GM23338 (cell line): ENCODE measurements at regions not wholly inside any gene's neighbourhood (a gene's known extent, or its start where the extent isn't known, plus 50 kb on each side); places are given as distances from the start of the nearest gene placed in this dataset.

Experiments used
- CREB1 ChIP-seq: fragments of 250-450 bp; sonication (Bioruptor Pico); IDR thresholded peaks from 2 replicates; pipeline ENCODE4 v1.5.0; 2020; ENCODE audit warnings: low read depth, mild to moderate bottlenecking, moderate library complexity
- CTCF ChIP-seq, 2 experiments: fragments of 200-600 bp in 1 of 2; sonication (generic) in 1 of 2; conservative IDR thresholded peaks; 2 replicates each; pipeline versions ENCODE4 v1.5.1 to v1.6.1; 2016 to 2017; ENCODE audit warnings: antibody characterized with exemption in 2 of 2, low read depth in 2 of 2, mild to moderate bottlenecking in 2 of 2, moderate library complexity in 1 of 2
- EZH2 ChIP-seq: fragments of 200-600 bp; sonication (generic); IDR thresholded peaks from one replicate; pipeline ENCODE4 v1.8.0; 2017; ENCODE audit warnings: antibody characterized with exemption, mild to moderate bottlenecking, low read depth; ENCODE audit not compliant: unreplicated experiment
- EZH2phosphoT487 ChIP-seq: fragments of 200-600 bp; sonication (generic); IDR thresholded peaks from one replicate; pipeline ENCODE4 v1.8.1; 2018; ENCODE audit warnings: antibody characterized with exemption; ENCODE audit not compliant: unreplicated experiment
- JUNB ChIP-seq: IDR thresholded peaks from one replicate; pipeline ENCODE4 v1.6.1; 2016; ENCODE audit warnings: antibody characterized with exemption; ENCODE audit not compliant: unreplicated experiment
- NANOG ChIP-seq: IDR thresholded peaks from 2 replicates; pipeline ENCODE4 v1.6.1; 2016; ENCODE audit warnings: antibody characterized with exemption, borderline replicate concordance
- POLR2AphosphoS5 ChIP-seq: IDR thresholded peaks from 2 replicates; pipeline ENCODE4 v1.6.1; 2016; ENCODE audit warnings: antibody characterized with exemption, low read depth
- STAT1 ChIP-seq: IDR thresholded peaks from one replicate; pipeline ENCODE4 v1.6.1; 2016; ENCODE audit warnings: antibody characterized with exemption; ENCODE audit not compliant: unreplicated experiment
- ZNF114 ChIP-seq: fragments of 250-450 bp; sonication (Bioruptor Pico); IDR thresholded peaks from 2 replicates; pipeline ENCODE4 v1.5.0; 2020; ENCODE audit warnings: mild to moderate bottlenecking, moderate library complexity
- ZNF331 ChIP-seq: fragments of 250-450 bp; sonication (Bioruptor Pico); IDR thresholded peaks from 2 replicates; pipeline ENCODE4 v1.5.0; 2020; ENCODE audit warnings: low read depth, mild to moderate bottlenecking, moderate library complexity
- TF ChIP-seq, protein P1 (sequence below): IDR thresholded peaks from one replicate; pipeline ENCODE4 v1.6.1; 2018; ENCODE audit warnings: antibody characterized with exemption; ENCODE audit not compliant: unreplicated experiment
- TF ChIP-seq, protein P2 (sequence below): IDR thresholded peaks from 2 replicates; pipeline ENCODE4 v1.6.1; 2016; ENCODE audit warnings: antibody characterized with exemption
- TF ChIP-seq, protein P3 (sequence below): fragments of 250-450 bp; sonication (Bioruptor Pico); IDR thresholded peaks from 2 replicates; pipeline ENCODE4 v1.5.0; 2020; ENCODE audit warnings: mild to moderate bottlenecking, moderate library complexity

- TF ChIP-seq CTCF (conservative IDR thresholded peaks at IDR 0.05; ENCODE audit: low read depth in 2 of 2): no peak
- no peak for TF ChIP-seq EZH2
- no peak for TF ChIP-seq EZH2phosphoT487
- no peak for TF ChIP-seq CREB1 (CRISPR knock-in tag)
- no peak for TF ChIP-seq POLR2AphosphoS5
- TF ChIP-seq STAT1: no peak
- TF ChIP-seq NANOG: no peak
- TF ChIP-seq, protein P1, sequence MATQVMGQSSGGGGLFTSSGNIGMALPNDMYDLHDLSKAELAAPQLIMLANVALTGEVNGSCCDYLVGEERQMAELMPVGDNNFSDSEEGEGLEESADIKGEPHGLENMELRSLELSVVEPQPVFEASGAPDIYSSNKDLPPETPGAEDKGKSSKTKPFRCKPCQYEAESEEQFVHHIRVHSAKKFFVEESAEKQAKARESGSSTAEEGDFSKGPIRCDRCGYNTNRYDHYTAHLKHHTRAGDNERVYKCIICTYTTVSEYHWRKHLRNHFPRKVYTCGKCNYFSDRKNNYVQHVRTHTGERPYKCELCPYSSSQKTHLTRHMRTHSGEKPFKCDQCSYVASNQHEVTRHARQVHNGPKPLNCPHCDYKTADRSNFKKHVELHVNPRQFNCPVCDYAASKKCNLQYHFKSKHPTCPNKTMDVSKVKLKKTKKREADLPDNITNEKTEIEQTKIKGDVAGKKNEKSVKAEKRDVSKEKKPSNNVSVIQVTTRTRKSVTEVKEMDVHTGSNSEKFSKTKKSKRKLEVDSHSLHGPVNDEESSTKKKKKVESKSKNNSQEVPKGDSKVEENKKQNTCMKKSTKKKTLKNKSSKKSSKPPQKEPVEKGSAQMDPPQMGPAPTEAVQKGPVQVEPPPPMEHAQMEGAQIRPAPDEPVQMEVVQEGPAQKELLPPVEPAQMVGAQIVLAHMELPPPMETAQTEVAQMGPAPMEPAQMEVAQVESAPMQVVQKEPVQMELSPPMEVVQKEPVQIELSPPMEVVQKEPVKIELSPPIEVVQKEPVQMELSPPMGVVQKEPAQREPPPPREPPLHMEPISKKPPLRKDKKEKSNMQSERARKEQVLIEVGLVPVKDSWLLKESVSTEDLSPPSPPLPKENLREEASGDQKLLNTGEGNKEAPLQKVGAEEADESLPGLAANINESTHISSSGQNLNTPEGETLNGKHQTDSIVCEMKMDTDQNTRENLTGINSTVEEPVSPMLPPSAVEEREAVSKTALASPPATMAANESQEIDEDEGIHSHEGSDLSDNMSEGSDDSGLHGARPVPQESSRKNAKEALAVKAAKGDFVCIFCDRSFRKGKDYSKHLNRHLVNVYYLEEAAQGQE: no peak
- TF ChIP-seq ZNF331 (CRISPR knock-in tag): no peak
- TF ChIP-seq JUNB: no peak
- TF ChIP-seq, protein P2, sequence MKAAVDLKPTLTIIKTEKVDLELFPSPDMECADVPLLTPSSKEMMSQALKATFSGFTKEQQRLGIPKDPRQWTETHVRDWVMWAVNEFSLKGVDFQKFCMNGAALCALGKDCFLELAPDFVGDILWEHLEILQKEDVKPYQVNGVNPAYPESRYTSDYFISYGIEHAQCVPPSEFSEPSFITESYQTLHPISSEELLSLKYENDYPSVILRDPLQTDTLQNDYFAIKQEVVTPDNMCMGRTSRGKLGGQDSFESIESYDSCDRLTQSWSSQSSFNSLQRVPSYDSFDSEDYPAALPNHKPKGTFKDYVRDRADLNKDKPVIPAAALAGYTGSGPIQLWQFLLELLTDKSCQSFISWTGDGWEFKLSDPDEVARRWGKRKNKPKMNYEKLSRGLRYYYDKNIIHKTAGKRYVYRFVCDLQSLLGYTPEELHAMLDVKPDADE: no peak
- no peak for TF ChIP-seq ZNF114
- TF ChIP-seq, protein P3, sequence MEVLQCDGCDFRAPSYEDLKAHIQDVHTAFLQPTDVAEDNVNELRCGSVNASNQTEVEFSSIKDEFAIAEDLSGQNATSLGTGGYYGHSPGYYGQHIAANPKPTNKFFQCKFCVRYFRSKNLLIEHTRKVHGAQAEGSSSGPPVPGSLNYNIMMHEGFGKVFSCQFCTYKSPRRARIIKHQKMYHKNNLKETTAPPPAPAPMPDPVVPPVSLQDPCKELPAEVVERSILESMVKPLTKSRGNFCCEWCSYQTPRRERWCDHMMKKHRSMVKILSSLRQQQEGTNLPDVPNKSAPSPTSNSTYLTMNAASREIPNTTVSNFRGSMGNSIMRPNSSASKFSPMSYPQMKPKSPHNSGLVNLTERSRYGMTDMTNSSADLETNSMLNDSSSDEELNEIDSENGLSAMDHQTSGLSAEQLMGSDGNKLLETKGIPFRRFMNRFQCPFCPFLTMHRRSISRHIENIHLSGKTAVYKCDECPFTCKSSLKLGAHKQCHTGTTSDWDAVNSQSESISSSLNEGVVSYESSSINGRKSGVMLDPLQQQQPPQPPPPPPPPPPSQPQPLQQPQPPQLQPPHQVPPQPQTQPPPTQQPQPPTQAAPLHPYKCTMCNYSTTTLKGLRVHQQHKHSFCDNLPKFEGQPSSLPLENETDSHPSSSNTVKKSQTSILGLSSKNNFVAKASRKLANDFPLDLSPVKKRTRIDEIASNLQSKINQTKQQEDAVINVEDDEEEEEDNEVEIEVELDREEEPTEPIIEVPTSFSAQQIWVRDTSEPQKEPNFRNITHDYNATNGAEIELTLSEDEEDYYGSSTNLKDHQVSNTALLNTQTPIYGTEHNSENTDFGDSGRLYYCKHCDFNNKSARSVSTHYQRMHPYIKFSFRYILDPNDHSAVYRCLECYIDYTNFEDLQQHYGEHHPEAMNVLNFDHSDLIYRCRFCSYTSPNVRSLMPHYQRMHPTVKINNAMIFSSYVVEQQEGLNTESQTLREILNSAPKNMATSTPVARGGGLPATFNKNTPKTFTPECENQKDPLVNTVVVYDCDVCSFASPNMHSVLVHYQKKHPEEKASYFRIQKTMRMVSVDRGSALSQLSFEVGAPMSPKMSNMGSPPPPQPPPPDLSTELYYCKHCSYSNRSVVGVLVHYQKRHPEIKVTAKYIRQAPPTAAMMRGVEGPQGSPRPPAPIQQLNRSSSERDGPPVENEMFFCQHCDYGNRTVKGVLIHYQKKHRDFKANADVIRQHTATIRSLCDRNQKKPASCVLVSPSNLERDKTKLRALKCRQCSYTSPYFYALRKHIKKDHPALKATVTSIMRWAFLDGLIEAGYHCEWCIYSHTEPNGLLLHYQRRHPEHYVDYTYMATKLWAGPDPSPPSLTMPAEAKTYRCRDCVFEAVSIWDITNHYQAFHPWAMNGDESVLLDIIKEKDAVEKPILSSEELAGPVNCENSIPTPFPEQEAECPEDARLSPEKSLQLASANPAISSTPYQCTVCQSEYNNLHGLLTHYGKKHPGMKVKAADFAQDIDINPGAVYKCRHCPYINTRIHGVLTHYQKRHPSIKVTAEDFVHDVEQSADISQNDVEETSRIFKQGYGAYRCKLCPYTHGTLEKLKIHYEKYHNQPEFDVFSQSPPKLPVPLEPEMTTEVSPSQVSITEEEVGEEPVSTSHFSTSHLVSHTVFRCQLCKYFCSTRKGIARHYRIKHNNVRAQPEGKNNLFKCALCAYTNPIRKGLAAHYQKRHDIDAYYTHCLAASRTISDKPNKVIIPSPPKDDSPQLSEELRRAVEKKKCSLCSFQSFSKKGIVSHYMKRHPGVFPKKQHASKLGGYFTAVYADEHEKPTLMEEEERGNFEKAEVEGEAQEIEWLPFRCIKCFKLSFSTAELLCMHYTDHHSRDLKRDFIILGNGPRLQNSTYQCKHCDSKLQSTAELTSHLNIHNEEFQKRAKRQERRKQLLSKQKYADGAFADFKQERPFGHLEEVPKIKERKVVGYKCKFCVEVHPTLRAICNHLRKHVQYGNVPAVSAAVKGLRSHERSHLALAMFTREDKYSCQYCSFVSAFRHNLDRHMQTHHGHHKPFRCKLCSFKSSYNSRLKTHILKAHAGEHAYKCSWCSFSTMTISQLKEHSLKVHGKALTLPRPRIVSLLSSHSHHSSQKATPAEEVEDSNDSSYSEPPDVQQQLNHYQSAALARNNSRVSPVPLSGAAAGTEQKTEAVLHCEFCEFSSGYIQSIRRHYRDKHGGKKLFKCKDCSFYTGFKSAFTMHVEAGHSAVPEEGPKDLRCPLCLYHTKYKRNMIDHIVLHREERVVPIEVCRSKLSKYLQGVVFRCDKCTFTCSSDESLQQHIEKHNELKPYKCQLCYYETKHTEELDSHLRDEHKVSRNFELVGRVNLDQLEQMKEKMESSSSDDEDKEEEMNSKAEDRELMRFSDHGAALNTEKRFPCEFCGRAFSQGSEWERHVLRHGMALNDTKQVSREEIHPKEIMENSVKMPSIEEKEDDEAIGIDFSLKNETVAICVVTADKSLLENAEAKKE (CRISPR knock-in tag): no peak
Measured at GRCh38 chr3:104632947-104633346, 733.8 kb upstream of the ALCAM start.
